Endothelial cell of umbilical vein (primary cell): ENCODE measurements at regions not wholly inside any gene's neighbourhood (a gene's known extent, or its start where the extent isn't known, plus 50 kb on each side); places are given as distances from the start of the nearest gene placed in this dataset.

Experiments
- BruUV-seq: library from RNA; stranded (reverse); fragments of 400-500 nt; replicated peaks from 2 replicates; lab custom pipeline; 2021; lab: Mats Ljungman, UMichigan
- CTCF ChIA-PET: fragments of 300-600, 350-600 bp; sonication (Branson Sonifier 250); formaldehyde crosslinking; loops from one replicate; lab custom pipeline; 2021; ENCODE audit warnings: antibody characterized with exemption, inconsistent platforms; lab: Charles Lee
- POLR2A ChIA-PET: fragments of 300-600, 350-600 bp; sonication (Branson Sonifier 250); formaldehyde crosslinking; loops from one replicate; lab custom pipeline; 2021; ENCODE audit warnings: antibody characterized with exemption, inconsistent platforms; lab: Charles Lee
- DNase-seq: peaks from one replicate; pipeline ENCODE4 v3.0.0-alpha.2; 2011; ENCODE audit warnings: low read depth, low spot score
- FAIRE-seq: peaks from 2 replicates; lab custom pipeline; 2011; peaks lifted over from hg19 to GRCh38; lab: Jason Lieb, UNC
- H2AFZ ChIP-seq: 2 replicates; pipeline ENCODE4 v1.6.0; 2012; ENCODE audit warnings: low read depth, low read length, control low read depth, inconsistent platforms
- H3K27ac ChIP-seq: 2 replicates; pipeline ENCODE4 v1.5.1; 2011; ENCODE audit warnings: low read depth, mild to moderate bottlenecking, control low read depth, low read length, moderate library complexity; ENCODE audit not compliant: insufficient read depth
- H3K27me3 ChIP-seq, 2 experiments: 2 replicates each; pipeline versions ENCODE4 v1.6.0 to v1.6.1; 2011; ENCODE audit warnings: low read length in 2 of 2, mixed read lengths in 1 of 2; ENCODE audit not compliant: control insufficient read depth in 2 of 2, insufficient read depth in 2 of 2
- H3K36me3 ChIP-seq, 2 experiments: 2 replicates in 1 of 2; 3 replicates in 1 of 2; pipeline ENCODE4 v1.5.1; 2011; ENCODE audit warnings: low read length in 2 of 2, mild to moderate bottlenecking in 1 of 2, moderate library complexity in 1 of 2; ENCODE audit not compliant: control insufficient read depth in 2 of 2, insufficient read depth in 2 of 2; ENCODE audit errors: extremely low read depth in 1 of 2
- H3K4me1 ChIP-seq: 3 replicates; pipeline ENCODE4 v1.5.1; 2011; ENCODE audit warnings: mild to moderate bottlenecking, low read length; ENCODE audit not compliant: control insufficient read depth, insufficient read depth; ENCODE audit errors: extremely low read depth
- H3K4me2 ChIP-seq: 2 replicates; pipeline ENCODE4 v1.6.1; 2011; ENCODE audit warnings: low read length, control low read depth, mixed read lengths; ENCODE audit not compliant: insufficient read depth
- H3K4me3 ChIP-seq, 3 experiments: fragments of 200-600 bp in 1 of 3; sonication (generic), shearing (Covaris generic) in 1 of 3; replicated peaks in 1 of 3; 2 replicates each; pipeline ENCODE4 v1.5.1; 2011 to 2016; ENCODE audit warnings: control low read depth in 3 of 3, low read length in 3 of 3, mild to moderate bottlenecking in 2 of 3, inconsistent platforms in 1 of 3, low read depth in 1 of 3, moderate library complexity in 1 of 3; ENCODE audit not compliant: insufficient read depth in 1 of 3
- H3K79me2 ChIP-seq: 2 replicates; pipeline ENCODE4 v1.6.0; 2012; ENCODE audit warnings: low read length, inconsistent platforms; ENCODE audit not compliant: control insufficient read depth, insufficient read depth
- H3K9ac ChIP-seq: replicated peaks from 2 replicates; pipeline ENCODE3; 2011; ENCODE audit warnings: low read length, control low read depth; ENCODE audit not compliant: insufficient read depth; ENCODE audit errors: extremely low read depth
- H3K9me1 ChIP-seq: replicated peaks from 3 replicates; pipeline ENCODE4 v1.6.0; 2011; ENCODE audit warnings: mild to moderate bottlenecking, low read length; ENCODE audit not compliant: control insufficient read depth, insufficient read depth; ENCODE audit errors: extremely low read depth
- H3K9me3 ChIP-seq: replicated peaks from 2 replicates; pipeline ENCODE4 v1.5.1; 2012; ENCODE audit warnings: low read length, inconsistent platforms; ENCODE audit not compliant: control insufficient read depth, insufficient read depth
- H4K20me1 ChIP-seq: replicated peaks from 2 replicates; pipeline ENCODE3; 2011; ENCODE audit warnings: mild to moderate bottlenecking, low read length; ENCODE audit not compliant: control insufficient read depth, insufficient read depth; ENCODE audit errors: extremely low read depth
- EZH2 ChIP-seq: IDR thresholded peaks from 2 replicates; pipeline ENCODE4 v1.6.1; 2012; ENCODE audit warnings: borderline replicate concordance, low read depth, mild to moderate bottlenecking, moderate library complexity, low read length, inconsistent platforms; ENCODE audit not compliant: severe bottlenecking
- FOS ChIP-seq: IDR thresholded peaks from 2 replicates; pipeline ENCODE4 v1.6.1; 2011; ENCODE audit warnings: mild to moderate bottlenecking, low read length, moderate library complexity, borderline replicate concordance; ENCODE audit not compliant: insufficient read depth
- GATA2 ChIP-seq: IDR thresholded peaks from 2 replicates; pipeline ENCODE4 v1.7.0; 2011; ENCODE audit warnings: low read depth, mild to moderate bottlenecking, moderate library complexity, mixed read lengths, low read length; ENCODE audit not compliant: insufficient read length, insufficient read depth
- JUN ChIP-seq: IDR thresholded peaks from 2 replicates; pipeline ENCODE4 v1.6.1; 2011; ENCODE audit warnings: borderline replicate concordance, low read depth; ENCODE audit not compliant: insufficient read length, insufficient read depth
- MYC ChIP-seq: IDR thresholded peaks from one replicate; pipeline ENCODE4 v1.6.1; 2011; ENCODE audit warnings: mild to moderate bottlenecking, low read depth, low read length
- POLR2A ChIP-seq: IDR thresholded peaks from 2 replicates; pipeline ENCODE4 v1.6.1; 2012; ENCODE audit warnings: low read depth, mild to moderate bottlenecking, control low read depth, low read length
- POLR2AphosphoS5 ChIP-seq: IDR thresholded peaks from 2 replicates; pipeline ENCODE4 v1.6.1; 2012; ENCODE audit warnings: low read depth, mild to moderate bottlenecking, control low read depth, low read length, moderate library complexity; ENCODE audit not compliant: insufficient read depth
- dilution Hi-C: fragments of 300-500 bp; cut with MboI; formaldehyde crosslinking; loops from one replicate; pipeline ENCODE4 v1.15.0; 2019; ENCODE audit warnings: low sequenced_read_pairs; ENCODE audit not compliant: extremely low pct_ligation_motif_present
- intact Hi-C: fragments of 100-400 bp; cut with micrococcal nuclease; formaldehyde crosslinking; loops from one replicate; pipeline ENCODE4 v1.10.0; 2022
- TF ChIP-seq, protein P1 (sequence below): IDR thresholded peaks from 2 replicates; pipeline ENCODE4 v1.6.1; 2011; ENCODE audit not compliant: insufficient read depth, insufficient read length
- TF ChIP-seq, protein P2 (sequence below), 2 donors: IDR thresholded peaks; 1 replicate in 1 of 2; 2 replicates in 1 of 2; pipeline ENCODE4 v1.5.1; 2011; ENCODE audit warnings: low read length in 2 of 2, mild to moderate bottlenecking in 2 of 2, moderate library complexity in 2 of 2, control low read depth in 1 of 2, inconsistent platforms in 1 of 2, low read depth in 1 of 2; ENCODE audit not compliant: insufficient read depth in 1 of 2; ENCODE audit errors: extremely low read depth in 1 of 2

DNA sequence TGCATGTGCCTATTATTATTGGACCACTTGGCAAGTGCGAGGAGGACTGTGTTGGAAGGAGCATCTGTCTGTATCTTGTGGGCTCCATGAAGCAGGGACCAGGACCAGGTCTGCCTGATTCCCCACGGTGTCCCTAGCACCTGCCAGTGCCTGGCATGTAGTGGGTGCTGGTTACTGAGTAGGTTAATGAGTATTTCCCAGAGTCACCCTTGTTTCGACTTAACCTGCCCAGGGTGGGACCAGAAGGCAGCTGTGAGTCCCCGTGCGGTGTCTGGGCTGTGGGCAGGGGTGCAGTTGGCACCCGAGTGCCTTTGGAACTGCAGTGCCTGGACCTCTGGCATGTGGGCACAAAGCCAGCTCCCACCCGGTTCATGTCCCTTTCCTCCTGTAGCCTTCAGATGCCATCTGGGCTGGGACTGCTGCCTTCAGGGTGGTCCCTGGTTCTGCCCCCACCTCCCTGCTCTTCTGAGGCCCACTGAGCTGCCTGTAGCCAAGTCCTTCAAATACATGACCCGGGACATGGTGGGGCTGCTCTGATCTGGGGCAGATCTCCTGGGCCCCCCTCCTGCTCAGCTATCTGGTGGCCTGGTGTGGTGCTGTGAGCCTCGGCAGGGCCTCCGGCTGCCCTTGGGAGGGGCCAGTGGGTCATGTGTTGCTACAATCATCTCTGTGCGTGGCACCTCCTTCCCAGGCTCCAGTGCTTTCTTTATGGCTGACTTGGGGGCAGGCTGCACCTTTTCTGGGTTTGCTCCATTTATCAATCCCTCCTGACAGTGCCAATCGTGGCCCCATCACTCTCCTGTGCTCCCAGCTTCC, 53.0 kb upstream of the SORCS2 start:
- Histone ChIP-seq H3K4me2 (no peak overlapping the region), H3K27ac (no peak overlapping the region), H3K36me3 (no peaks in the 10 kb centered on the region), H3K9ac (no peak overlapping the region), H4K20me1 (no peaks in the 10 kb centered on the region), H3K9me1 (no peaks in the 10 kb centered on the region), H3K4me3 (no peak overlapping the region), H3K4me1 (no peaks in the 10 kb centered on the region), H3K79me2 (no peaks in the 10 kb centered on the region), H2AFZ (no peak overlapping the region), H3K27me3 (no peaks in the 10 kb centered on the region), H3K9me3 (no peaks in the 10 kb centered on the region)
- ChIA-PET POLR2A (no interaction called here), CTCF (no interaction called here)
- no TSS peak for BruUV-seq
- no peak for FAIRE-seq
- TF ChIP-seq JUN (no peak), EZH2 (no peak), FOS (no peak), GATA2 (no peak), POLR2AphosphoS5 (no peak), POLR2A (no peak), MYC (no peak)
- TF ChIP-seq, protein P1, sequence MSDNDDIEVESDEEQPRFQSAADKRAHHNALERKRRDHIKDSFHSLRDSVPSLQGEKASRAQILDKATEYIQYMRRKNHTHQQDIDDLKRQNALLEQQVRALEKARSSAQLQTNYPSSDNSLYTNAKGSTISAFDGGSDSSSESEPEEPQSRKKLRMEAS = no peak
- TF ChIP-seq, protein P2, sequence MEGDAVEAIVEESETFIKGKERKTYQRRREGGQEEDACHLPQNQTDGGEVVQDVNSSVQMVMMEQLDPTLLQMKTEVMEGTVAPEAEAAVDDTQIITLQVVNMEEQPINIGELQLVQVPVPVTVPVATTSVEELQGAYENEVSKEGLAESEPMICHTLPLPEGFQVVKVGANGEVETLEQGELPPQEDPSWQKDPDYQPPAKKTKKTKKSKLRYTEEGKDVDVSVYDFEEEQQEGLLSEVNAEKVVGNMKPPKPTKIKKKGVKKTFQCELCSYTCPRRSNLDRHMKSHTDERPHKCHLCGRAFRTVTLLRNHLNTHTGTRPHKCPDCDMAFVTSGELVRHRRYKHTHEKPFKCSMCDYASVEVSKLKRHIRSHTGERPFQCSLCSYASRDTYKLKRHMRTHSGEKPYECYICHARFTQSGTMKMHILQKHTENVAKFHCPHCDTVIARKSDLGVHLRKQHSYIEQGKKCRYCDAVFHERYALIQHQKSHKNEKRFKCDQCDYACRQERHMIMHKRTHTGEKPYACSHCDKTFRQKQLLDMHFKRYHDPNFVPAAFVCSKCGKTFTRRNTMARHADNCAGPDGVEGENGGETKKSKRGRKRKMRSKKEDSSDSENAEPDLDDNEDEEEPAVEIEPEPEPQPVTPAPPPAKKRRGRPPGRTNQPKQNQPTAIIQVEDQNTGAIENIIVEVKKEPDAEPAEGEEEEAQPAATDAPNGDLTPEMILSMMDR (IDR thresholded peaks at IDR 0.05; ENCODE audit: extremely low read depth in 1 of 2, insufficient read depth in 1 of 2, low read depth in 1 of 2, low read length in 2 of 2) = no peak
- dilution Hi-C loops (no loop called here), intact Hi-C loops (no loop called here)
- DNase-seq = no peak
